ENCODE measurements at regions not wholly inside any gene's neighbourhood (a gene's known extent, or its start where the extent isn't known, plus 50 kb on each side); places are given as distances from the start of the nearest gene placed in this dataset.
A peak's percentile ranks its signal among the peaks of the same experiment; 100 is the strongest.

DNA sequence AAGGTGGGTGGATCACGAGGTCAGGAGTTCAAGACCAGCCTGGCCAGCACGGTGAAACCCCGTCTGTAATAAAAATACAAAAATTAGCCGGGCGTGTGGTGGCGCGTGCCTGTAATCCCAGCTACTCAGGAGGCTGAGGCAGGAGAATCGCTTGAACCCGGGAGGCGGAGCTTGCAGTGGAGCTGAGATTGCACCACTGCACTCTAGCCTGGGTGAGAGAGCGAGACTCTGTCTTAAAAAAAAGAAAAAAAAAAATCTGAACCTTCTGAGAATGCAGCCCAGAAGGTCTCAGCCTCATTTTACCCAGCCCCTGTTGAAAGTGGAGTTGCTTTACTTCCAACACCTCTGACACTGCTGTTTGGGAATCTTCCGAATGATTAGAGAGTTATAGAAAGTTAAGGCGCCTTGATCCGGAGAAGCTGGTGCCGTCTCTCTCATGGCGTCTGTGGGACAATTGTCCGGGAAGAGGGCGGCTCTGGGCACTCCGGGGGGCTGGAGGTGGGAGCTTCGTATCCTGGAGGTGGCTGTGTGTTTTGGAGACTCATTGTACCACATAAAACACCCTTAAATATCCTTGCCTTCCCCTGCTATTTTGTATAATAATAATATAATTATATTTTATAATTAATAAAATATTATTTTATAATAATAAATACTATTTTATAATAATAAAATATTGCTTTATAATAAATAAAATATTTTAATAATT is 92.7 kb upstream of the PPP2R3B start:
- FAIRE-seq: no peak
- TF ChIP-seq, protein P1, sequence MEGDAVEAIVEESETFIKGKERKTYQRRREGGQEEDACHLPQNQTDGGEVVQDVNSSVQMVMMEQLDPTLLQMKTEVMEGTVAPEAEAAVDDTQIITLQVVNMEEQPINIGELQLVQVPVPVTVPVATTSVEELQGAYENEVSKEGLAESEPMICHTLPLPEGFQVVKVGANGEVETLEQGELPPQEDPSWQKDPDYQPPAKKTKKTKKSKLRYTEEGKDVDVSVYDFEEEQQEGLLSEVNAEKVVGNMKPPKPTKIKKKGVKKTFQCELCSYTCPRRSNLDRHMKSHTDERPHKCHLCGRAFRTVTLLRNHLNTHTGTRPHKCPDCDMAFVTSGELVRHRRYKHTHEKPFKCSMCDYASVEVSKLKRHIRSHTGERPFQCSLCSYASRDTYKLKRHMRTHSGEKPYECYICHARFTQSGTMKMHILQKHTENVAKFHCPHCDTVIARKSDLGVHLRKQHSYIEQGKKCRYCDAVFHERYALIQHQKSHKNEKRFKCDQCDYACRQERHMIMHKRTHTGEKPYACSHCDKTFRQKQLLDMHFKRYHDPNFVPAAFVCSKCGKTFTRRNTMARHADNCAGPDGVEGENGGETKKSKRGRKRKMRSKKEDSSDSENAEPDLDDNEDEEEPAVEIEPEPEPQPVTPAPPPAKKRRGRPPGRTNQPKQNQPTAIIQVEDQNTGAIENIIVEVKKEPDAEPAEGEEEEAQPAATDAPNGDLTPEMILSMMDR (IDR thresholded peaks at IDR 0.05; ENCODE audit: borderline replicate concordance, extremely low read depth, insufficient read depth): no peak
- H3K4me3 ChIP-seq (ENCODE audit: low read length in 3 of 3): no peak overlapping the region
- H3K9me3 ChIP-seq (ENCODE audit: control insufficient read depth in 2 of 3, insufficient read depth in 1 of 3, low read length in 3 of 3): no peaks in the 10 kb centered on the region
- H3K36me3 ChIP-seq (ENCODE audit: control insufficient read depth in 2 of 3, insufficient read depth in 3 of 3, low read length in 3 of 3): no peaks in the 10 kb centered on the region
- H3K9ac ChIP-seq (ENCODE audit: low read length in 3 of 3): no peak overlapping the region
- intact Hi-C loops (cut with DNase I): no loop called here
- no peak overlapping the region for H3K27ac ChIP-seq (ENCODE audit: low read depth in 2 of 2, low read length in 2 of 2)
- DNase-seq: no peak
- H3K4me1 ChIP-seq (ENCODE audit: control insufficient read depth in 2 of 3, insufficient read depth in 2 of 3, low read depth in 1 of 3, low read length in 3 of 3): no peaks in the 10 kb centered on the region
- no peaks in the 10 kb centered on the region for H3K27me3 ChIP-seq (ENCODE audit: control insufficient read depth, insufficient read depth, low read length)

DNA sequence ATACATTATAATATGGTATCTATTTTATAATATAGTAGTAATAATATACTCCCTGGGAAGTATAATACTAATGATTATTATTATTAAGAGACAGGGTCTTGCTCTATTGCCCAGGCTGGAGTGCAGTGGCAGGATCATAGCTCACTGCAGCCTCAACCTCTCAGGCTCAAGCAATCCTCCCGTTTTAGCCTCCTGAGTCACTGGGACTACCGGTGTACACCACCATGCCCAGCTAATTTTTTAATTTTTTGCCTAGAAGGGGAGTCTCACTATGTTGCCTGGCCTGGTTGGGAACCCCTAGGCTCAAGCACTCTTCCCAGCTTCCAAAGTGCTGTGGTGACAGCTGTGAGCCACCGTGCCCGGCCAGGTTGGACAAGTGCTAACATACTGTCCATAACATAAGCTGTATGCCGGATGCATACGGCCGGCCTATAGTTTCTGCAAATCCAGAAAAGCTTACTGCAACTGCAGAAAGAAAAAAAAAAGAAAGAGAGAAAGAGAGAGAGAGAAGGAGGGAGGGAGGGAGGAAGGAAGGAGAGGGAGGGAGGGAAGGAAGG is 94.2 kb upstream of the PPP2R3B start:
- Histone ChIP-seq H3K36me3 (ENCODE audit: control insufficient read depth in 2 of 3, insufficient read depth in 3 of 3, low read length in 3 of 3) (no peaks in the 10 kb centered on the region), H3K27ac (ENCODE audit: low read depth in 2 of 2, low read length in 2 of 2) (no peak overlapping the region), H3K9ac (ENCODE audit: low read length in 3 of 3) (no peak overlapping the region), H3K4me1 (ENCODE audit: control insufficient read depth in 2 of 3, insufficient read depth in 2 of 3, low read depth in 1 of 3, low read length in 3 of 3) (no peaks in the 10 kb centered on the region), H3K27me3 (ENCODE audit: control insufficient read depth, insufficient read depth, low read length) (no peaks in the 10 kb centered on the region), H3K4me3 (ENCODE audit: low read length in 3 of 3) (no peak overlapping the region), H3K9me3 (ENCODE audit: control insufficient read depth in 2 of 3, insufficient read depth in 1 of 3, low read length in 3 of 3) (no peaks in the 10 kb centered on the region)
- intact Hi-C loops (cut with DNase I): no loop called here
- DNase-seq: no peak
- FAIRE-seq: no peak
- TF ChIP-seq, protein P1 (IDR thresholded peaks at IDR 0.05; ENCODE audit: borderline replicate concordance, extremely low read depth, insufficient read depth): no peak

GRCh38 chrX:482192-482701 is 95.5 kb upstream of the PPP2R3B start:
- TF ChIP-seq, protein P1 (IDR thresholded peaks at IDR 0.05; ENCODE audit: borderline replicate concordance, extremely low read depth, insufficient read depth): no peak
- H3K9ac ChIP-seq (ENCODE audit: low read length in 3 of 3): no peak overlapping the region
- no peaks in the 10 kb centered on the region for H3K9me3 ChIP-seq (ENCODE audit: control insufficient read depth in 2 of 3, insufficient read depth in 1 of 3, low read length in 3 of 3)
- H3K27ac ChIP-seq (ENCODE audit: low read depth in 2 of 2, low read length in 2 of 2): no peak overlapping the region
- intact Hi-C loops (cut with DNase I): no loop called here
- H3K4me1 ChIP-seq (ENCODE audit: control insufficient read depth in 2 of 3, insufficient read depth in 2 of 3, low read depth in 1 of 3, low read length in 3 of 3): no peaks in the 10 kb centered on the region
- H3K27me3 ChIP-seq (ENCODE audit: control insufficient read depth, insufficient read depth, low read length): no peaks in the 10 kb centered on the region
- no peak overlapping the region for H3K4me3 ChIP-seq (ENCODE audit: low read length in 3 of 3)
- H3K36me3 ChIP-seq (ENCODE audit: control insufficient read depth in 2 of 3, insufficient read depth in 3 of 3, low read length in 3 of 3): no peaks in the 10 kb centered on the region
- DNase-seq: peak in 1 of 5 donors; percentile 32
- no peak for FAIRE-seq
